Neural crest cell (in vitro differentiated cells): ENCODE measurements at regions not wholly inside any gene's neighbourhood (a gene's known extent, or its start where the extent isn't known, plus 50 kb on each side); places are given as distances from the start of the nearest gene placed in this dataset.
A peak's percentile ranks its signal among the peaks of the same experiment; 100 is the strongest.

Experiments
- DNase-seq: peaks from one replicate; pipeline ENCODE4 v3.0.0; 2021; ENCODE audit warnings: low read depth, mixed read lengths, low spot score
- H3K27ac Mint-ChIP-seq: one replicate; pipeline ENCODE4 v1.8.0; 2021; ENCODE audit warnings: mild to moderate bottlenecking, mixed read lengths; ENCODE audit not compliant: unreplicated experiment
- H3K27me3 Mint-ChIP-seq: 2 replicates; pipeline ENCODE4 v1.8.0; 2021; ENCODE audit warnings: low read depth, mild to moderate bottlenecking, mixed read lengths
- H3K36me3 Mint-ChIP-seq: 2 replicates; pipeline ENCODE4 v1.8.0; 2021; ENCODE audit warnings: low read depth, mild to moderate bottlenecking, mixed read lengths
- H3K4me1 Mint-ChIP-seq: 2 replicates; pipeline ENCODE4 v1.8.0; 2021; ENCODE audit warnings: mixed read lengths
- H3K4me3 Mint-ChIP-seq: one replicate; pipeline ENCODE4 v1.8.0; 2021; ENCODE audit warnings: mild to moderate bottlenecking, mixed read lengths
- H3K9me3 Mint-ChIP-seq: 2 replicates; pipeline ENCODE4 v1.8.0; 2021; ENCODE audit warnings: mixed read lengths
- TF ChIP-seq, protein P1 (sequence below): fragments of 200-600 bp; sonication (generic); conservative IDR thresholded peaks from 2 replicates; pipeline ENCODE4 v1.5.0; 2021; ENCODE audit warnings: antibody characterized with exemption, mild to moderate bottlenecking

DNA sequence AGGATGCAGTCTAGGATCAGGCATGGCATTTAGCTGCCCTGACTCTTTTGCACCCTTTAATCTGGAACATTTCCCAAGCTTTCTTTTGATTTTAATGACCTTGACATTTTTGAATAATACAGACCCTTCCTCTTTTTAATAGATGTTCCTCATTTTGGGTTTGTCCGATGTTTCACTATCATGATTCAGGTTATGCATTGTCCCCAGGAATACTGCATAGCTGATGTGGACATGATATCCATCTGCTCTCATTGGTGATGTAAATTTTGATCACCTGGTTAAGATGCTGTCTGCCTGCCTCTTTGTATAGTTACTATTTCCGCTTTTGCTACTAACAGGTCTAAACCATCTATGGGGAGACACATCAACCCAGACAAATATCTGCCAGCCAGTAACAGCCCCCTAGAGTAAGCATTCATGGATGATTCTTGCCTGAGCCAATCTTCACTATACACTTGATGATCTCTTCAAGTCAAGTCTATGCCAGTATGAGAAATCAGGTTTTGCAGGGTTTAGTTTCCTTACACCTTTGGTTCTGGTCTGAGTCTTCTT is 50.6 kb upstream of the ULK4 start:
- peaks cover 36% of the 10 kb centered on the region for H3K4me1 Mint-ChIP-seq
- H3K36me3 Mint-ChIP-seq = no peaks in the 10 kb centered on the region
- no peak for DNase-seq
- H3K27me3 Mint-ChIP-seq = no peaks in the 10 kb centered on the region
- TF ChIP-seq, protein P1, sequence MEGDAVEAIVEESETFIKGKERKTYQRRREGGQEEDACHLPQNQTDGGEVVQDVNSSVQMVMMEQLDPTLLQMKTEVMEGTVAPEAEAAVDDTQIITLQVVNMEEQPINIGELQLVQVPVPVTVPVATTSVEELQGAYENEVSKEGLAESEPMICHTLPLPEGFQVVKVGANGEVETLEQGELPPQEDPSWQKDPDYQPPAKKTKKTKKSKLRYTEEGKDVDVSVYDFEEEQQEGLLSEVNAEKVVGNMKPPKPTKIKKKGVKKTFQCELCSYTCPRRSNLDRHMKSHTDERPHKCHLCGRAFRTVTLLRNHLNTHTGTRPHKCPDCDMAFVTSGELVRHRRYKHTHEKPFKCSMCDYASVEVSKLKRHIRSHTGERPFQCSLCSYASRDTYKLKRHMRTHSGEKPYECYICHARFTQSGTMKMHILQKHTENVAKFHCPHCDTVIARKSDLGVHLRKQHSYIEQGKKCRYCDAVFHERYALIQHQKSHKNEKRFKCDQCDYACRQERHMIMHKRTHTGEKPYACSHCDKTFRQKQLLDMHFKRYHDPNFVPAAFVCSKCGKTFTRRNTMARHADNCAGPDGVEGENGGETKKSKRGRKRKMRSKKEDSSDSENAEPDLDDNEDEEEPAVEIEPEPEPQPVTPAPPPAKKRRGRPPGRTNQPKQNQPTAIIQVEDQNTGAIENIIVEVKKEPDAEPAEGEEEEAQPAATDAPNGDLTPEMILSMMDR = no peak
- no peak overlapping the region for H3K27ac Mint-ChIP-seq
- peak overlapping the region; percentile 93 for H3K4me3 Mint-ChIP-seq
- no peaks in the 10 kb centered on the region for H3K9me3 Mint-ChIP-seq
